ENCODE measurements at regions not wholly inside any gene's neighbourhood (a gene's known extent, or its start where the extent isn't known, plus 50 kb on each side); places are given as distances from the start of the nearest gene placed in this dataset.

GRCh38 chr11:28924004-28924403, 815.8 kb downstream of the METTL15 start:
- TF ChIP-seq CHD2 (IDR thresholded peaks at IDR 0.05; ENCODE audit: low read length, partially characterized antibody): no peak
- TF ChIP-seq CTCF (IDR thresholded peaks at IDR 0.05): no peak
- no peak for TF ChIP-seq MXI1 (IDR thresholded peaks at IDR 0.05; ENCODE audit: low read depth, low read length)
- TF ChIP-seq RFX5 (IDR thresholded peaks at IDR 0.05; ENCODE audit: low read length): no peak
